ENCODE measurements at regions not wholly inside any gene's neighbourhood (a gene's known extent, or its start where the extent isn't known, plus 50 kb on each side); places are given as distances from the start of the nearest gene placed in this dataset.

DNA sequence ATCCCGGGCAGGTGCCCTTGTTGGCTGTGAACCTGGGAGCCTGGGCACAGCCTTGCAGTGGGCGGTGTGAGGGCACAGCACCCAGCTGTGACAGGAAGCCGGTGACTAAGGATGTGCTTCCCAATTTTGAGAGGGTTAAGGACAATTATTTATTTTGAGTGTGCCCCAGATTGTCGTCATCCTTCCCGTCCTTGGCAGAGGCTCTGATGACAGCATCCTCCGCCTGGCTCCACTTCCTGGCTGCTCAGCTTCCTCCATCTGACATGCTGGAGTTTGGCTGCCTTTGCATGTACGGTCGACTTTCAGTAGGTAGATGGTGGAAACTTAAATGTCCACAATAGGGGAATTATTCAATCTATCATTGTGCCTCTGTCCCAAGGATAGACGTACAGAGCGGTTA lies 282.4 kb upstream of the EEF2KMT start:
- DNase-seq, result no peak

GRCh38 chr16:5378531-5378930 lies 280.9 kb upstream of the EEF2KMT start:
- no peak for DNase-seq

- no peak for DNase-seq
Observed at GRCh38 chr16:5377280-5377898, 279.8 kb upstream of the EEF2KMT start.

- no peak for DNase-seq
Observed at GRCh38 chr16:5374184-5374583, 276.6 kb upstream of the EEF2KMT start.

DNA sequence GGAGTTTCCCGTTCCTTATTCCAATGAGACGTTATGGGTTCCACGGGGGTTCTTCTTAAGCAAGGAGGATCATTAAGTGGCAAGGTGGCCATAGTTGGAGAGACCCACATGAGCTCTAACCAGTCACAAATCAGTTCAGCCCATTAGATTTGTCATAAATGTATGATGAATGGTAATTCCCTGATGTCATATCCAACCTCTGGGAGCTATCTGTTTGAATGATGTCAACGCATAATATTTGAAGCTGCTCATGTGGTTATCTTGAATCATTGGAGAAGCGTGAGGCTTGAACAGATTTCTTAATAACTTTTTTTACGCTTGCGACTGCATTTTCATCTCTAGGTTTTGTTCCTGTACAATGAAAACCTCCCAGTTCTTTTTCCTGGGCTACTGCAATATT lies 270.4 kb upstream of the EEF2KMT start:
- DNase-seq, result no peak

DNA sequence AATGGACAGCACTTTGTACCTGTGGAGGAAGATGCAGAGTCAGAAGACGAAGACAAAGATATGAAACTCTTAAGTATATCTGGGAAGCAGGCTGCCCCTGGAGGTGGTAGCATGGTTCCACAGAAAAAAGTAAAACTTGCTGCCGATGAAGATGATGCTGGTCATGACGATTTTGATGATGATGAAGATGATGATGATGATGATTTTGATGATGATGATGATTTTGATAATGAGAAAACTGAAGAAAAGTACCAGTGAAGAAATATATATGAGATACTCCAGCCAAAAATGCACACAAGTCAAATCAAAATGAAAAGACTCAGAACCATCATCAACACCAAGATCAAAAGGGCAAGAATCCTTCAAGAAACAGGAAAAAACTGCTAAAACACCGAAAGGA lies 268.5 kb upstream of the EEF2KMT start:
- no peak for DNase-seq

GRCh38 chr16:5364186-5364585 lies 266.6 kb upstream of the EEF2KMT start:
- DNase-seq, result no peak

GRCh38 chr16:5361322-5361721 lies 263.7 kb upstream of the EEF2KMT start:
- DNase-seq, result no peak

DNA sequence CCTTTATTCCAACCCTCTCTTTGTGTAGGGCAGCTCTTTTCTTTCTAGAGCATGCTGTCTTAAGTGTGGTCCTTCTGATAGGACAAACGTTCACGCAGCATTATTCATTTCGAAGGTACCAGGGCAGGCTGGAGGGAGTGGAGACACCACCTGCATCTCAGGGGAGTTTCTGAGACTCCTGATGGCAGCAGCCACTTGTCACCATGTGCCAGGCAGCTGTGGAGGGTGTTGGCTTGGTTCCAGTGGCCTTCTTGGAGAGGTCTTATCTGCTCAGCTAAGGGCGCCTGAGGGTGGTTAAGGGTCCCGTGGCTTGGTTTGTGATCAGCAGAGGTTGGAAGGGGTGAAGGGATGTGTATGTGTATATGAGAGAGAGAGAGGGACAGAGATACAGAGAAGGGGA lies 257.1 kb upstream of the EEF2KMT start:
- no peak for DNase-seq

- no peak for DNase-seq
Observed at GRCh38 chr16:5349670-5350517, 252.3 kb upstream of the EEF2KMT start.

DNA sequence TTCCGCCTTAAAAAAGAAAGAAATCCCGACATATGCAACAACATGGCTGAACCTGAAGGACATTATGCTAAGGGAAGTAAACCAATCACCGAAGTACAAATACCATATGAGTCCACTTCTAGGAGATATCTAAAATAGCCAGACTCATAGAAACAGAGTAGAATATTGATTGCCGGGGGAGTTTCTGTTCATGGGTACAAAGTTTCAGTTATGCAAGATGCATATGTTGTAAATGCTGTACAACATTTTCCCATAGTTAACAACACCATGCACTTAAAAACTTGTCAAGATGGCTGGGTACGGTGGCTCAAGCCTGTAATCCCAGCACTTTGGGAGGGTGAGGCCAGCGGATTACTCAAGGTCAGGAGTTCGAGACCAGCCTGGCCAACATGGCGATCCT lies 251.5 kb upstream of the EEF2KMT start:
- no peak for DNase-seq

DNA sequence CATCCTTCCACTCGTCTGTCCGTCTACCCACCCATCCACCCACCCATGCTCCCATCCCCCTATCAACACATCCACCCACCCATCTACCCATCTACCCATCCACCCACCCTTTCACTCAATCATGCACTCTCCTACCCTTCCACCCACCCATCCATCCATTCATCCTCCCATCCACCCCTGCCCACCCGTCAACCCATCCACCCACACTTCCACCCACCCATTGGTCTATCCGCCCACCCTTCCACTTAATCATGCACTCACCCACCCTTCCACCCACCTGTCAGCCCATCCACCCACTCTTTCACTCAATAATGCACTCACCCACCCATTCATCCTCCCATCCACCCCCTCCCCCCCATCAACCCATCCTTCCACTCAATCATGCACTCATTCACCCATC lies 250.0 kb upstream of the EEF2KMT start:
- no peak for DNase-seq

- DNase-seq, result no peak
Observed at GRCh38 chr16:5336941-5337340, 239.3 kb upstream of the EEF2KMT start.

DNA sequence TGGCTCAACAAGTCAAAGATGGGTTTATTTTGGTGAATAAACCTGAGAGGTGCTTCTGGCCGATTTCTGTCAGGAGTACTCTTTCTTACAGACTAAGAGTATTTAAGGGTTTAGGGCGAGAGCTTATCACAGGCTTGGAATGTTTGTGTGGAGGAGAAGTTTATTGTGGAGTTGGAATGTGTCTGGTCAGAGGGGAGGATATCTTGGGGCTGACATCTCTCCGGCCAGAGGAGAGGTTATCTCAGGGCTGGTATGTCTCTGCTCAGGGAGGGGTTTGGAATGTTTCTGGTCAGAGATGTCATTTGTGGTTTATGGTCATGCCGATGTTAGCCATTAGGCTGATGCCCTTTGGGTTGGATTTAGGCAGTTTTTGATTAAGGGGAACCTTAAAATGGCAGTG lies 236.4 kb upstream of the EEF2KMT start:
- DNase-seq, result no peak

GRCh38 chr16:5333126-5333525 lies 235.5 kb upstream of the EEF2KMT start:
- no peak for DNase-seq

DNA sequence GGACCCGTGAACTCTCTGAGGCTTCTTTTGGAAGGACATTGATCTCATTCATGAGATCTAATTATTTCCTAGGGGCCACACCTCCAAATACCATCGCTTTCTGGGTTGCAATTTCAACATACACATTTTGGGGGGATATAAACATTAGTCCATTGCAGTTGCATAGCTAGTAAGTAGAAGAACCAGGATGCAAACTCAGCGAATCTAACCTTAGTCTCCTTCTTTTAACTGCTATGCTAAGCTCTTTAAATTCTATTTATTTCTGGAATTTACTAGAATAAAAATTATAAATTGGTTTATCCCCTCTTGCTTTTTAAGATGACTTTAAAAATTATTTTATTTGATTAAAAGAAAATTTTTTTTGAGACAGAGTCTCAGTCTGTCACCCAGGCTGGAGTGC lies 232.5 kb upstream of the EEF2KMT start:
- DNase-seq, result no peak

DNA sequence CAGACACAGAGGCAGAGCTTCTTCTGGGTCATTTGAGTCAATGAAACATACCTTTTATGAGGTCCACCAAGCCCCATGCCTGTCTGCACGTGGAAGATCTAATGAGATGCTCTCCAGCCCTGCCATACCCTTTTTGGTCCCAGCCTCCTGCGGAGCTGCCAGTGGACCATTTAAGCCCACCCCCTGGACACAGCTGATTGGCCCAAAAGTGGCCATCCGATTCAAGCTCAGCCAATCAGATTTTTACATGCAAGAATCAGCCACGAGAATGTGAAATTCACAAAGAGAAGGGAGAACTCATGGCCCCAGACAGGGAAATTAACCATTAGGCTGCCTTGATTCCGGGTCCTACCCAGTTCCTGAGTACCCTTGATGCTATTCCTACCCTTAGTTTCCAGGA lies 231.0 kb upstream of the EEF2KMT start:
- DNase-seq, result no peak

- no peak for DNase-seq
Observed at GRCh38 chr16:5326395-5326794, 228.8 kb upstream of the EEF2KMT start.

DNA sequence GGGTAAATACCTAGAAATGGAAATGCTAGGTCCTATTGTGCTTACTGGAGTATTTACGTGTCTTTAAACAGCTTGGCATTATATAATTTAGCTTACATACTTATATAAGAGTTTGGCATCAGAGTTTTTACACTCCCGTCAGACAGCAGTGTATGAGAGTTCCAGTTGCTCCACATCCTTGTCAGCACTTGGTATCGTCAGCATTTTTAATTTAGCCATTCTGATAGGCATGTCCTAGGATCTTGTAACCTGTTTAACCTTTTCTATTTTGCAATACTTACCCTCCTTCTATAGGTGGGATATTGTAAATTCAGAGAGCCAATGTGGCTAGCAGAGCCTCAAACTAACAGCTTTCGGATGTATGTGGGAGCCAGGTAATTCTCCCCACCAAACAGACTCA lies 228.3 kb upstream of the EEF2KMT start:
- DNase-seq, result no peak

DNA sequence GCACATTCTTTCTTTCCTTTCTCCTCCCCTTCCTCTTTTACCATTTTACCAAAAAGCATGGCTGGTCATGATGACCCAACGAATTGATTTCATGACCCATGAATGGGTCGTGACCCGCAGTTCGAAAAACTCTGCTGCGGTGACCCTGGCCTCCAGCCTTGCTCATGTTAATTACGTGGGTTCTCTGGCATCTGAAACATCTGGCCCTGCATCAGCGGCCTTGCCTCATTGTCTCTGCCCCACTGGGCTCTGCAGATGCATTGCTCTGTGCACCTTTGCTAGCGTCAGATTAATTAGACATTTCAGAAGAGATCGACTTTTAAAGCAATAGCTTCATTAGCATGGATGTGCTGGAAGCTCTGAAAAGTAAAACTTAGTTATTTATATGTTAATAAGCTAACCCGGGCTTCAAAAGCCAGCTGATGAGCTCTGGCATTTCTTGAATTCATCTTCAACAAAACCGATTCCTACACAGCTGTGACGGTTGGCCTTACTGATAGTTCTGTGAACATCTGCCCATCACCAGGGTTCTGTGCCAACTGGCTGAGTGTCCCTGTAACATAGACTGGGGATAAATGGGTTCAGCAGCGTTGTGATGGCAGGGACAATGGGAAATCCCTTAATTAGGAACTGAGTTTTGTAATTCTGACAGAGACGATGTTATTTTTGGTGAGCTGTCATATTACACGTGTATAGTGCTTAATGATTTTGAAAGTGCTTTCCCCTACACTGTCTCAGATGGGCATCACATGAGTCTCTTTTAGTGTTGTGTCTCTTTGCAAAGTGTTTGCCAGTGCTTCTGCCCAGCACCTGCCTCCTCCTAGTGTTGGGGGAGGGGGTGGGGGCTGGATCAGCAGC lies 225.9 kb upstream of the EEF2KMT start:
- no peak for DNase-seq

GRCh38 chr16:5321930-5322329 lies 224.3 kb upstream of the EEF2KMT start:
- DNase-seq, result no peak

GRCh38 chr16:5319799-5320198 lies 222.2 kb upstream of the EEF2KMT start:
- DNase-seq, result no peak

DNA sequence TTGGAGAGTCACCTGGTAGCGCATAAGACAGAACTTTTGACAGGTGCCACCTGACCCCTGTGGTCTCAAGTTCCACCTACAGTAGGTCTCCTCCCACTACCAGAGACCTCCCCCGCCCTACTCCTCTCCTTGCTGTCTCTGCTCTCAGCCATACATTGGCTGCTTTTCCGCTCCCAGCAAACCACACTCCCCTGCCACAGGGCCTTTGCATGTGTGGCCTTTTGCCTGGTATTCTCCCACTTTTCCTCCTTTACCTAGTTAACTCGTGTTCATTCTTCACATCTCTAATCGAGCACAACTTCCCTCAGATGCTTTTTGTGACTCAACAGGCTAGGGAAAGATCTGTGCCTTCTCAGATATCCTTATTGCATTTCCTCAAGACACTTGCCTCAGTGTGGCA lies 218.3 kb upstream of the EEF2KMT start:
- no peak for DNase-seq

- DNase-seq, result no peak
Observed at GRCh38 chr16:5314377-5314776, 216.8 kb upstream of the EEF2KMT start.
